ENCODE measurements at regions not wholly inside any gene's neighbourhood (a gene's known extent, or its start where the extent isn't known, plus 50 kb on each side); places are given as distances from the start of the nearest gene placed in this dataset.

GRCh38 chr5:56479696-56480077 lies 246.6 kb upstream of the ANKRD55 start:
- DNase-seq = no peak

GRCh38 chr5:56479126-56479525 lies 246.0 kb upstream of the ANKRD55 start:
- DNase-seq = no peak

- DNase-seq = no peak
Measured at GRCh38 chr5:56478062-56478461, 244.9 kb upstream of the ANKRD55 start.

GRCh38 chr5:56476487-56476856 lies 243.3 kb upstream of the ANKRD55 start:
- no peak for DNase-seq

- DNase-seq = no peak
Measured at GRCh38 chr5:56475689-56476486, 242.8 kb upstream of the ANKRD55 start.

GRCh38 chr5:56471707-56472106 lies 238.6 kb upstream of the ANKRD55 start:
- DNase-seq = no peak

GRCh38 chr5:56470007-56470406 lies 236.9 kb upstream of the ANKRD55 start:
- no peak for DNase-seq

GRCh38 chr5:56468277-56468676 lies 235.1 kb upstream of the ANKRD55 start:
- DNase-seq = no peak

- no peak for DNase-seq
Measured at GRCh38 chr5:56467176-56467717, 234.1 kb upstream of the ANKRD55 start.

- DNase-seq = no peak
Measured at GRCh38 chr5:56466136-56466816, 233.1 kb upstream of the ANKRD55 start.

GRCh38 chr5:56465769-56466135 lies 232.6 kb upstream of the ANKRD55 start:
- DNase-seq = no peak

GRCh38 chr5:56464935-56465768 lies 232.0 kb upstream of the ANKRD55 start:
- DNase-seq = no peak

- no peak for DNase-seq
Measured at GRCh38 chr5:56463944-56464571, 230.9 kb upstream of the ANKRD55 start.

GRCh38 chr5:56461584-56461983 lies 228.5 kb upstream of the ANKRD55 start:
- DNase-seq = no peak

GRCh38 chr5:56460681-56461191 lies 227.6 kb upstream of the ANKRD55 start:
- DNase-seq = no peak

GRCh38 chr5:56460195-56460546 lies 227.0 kb upstream of the ANKRD55 start:
- DNase-seq = no peak

GRCh38 chr5:56459394-56460194 lies 226.5 kb upstream of the ANKRD55 start:
- no peak for DNase-seq

- DNase-seq = no peak
Measured at GRCh38 chr5:56457887-56458812, 225.0 kb upstream of the ANKRD55 start.

GRCh38 chr5:56456002-56456401 lies 222.9 kb upstream of the ANKRD55 start:
- no peak for DNase-seq

- no peak for DNase-seq
Measured at GRCh38 chr5:56455417-56455816, 222.3 kb upstream of the ANKRD55 start.

Data from activated naive CD4-positive, alpha-beta T cell treated with anti-CD3 and anti-CD28 coated beads, Interleukin-2, amount 50 U/mL, for 16 hours (primary cell).